HG02588 (cell line): ENCODE measurements at regions not wholly inside any gene's neighbourhood (a gene's known extent, or its start where the extent isn't known, plus 50 kb on each side); places are given as distances from the start of the nearest gene placed in this dataset.
A peak's percentile ranks its signal among the peaks of the same experiment; 100 is the strongest.

Source experiments
- ATAC-seq: cut with Tn5 transposase; IDR thresholded peaks from one replicate; pipeline ENCODE4 v1.9.1; 2021; ENCODE audit warnings: mild to moderate bottlenecking, moderate library complexity; ENCODE audit not compliant: unreplicated experiment

- ATAC-seq = no peak
These were observed 175.3 kb downstream of the ABHD5 start for GRCh38 chr3:43865887-43866528.

GRCh38 chr3:43866529-43867353 is 176.0 kb downstream of the ABHD5 start:
- no peak for ATAC-seq

- ATAC-seq = no peak
These were observed 176.8 kb downstream of the ABHD5 start for GRCh38 chr3:43867436-43868072.

GRCh38 chr3:43869491-43869890 is 178.8 kb downstream of the ABHD5 start:
- ATAC-seq = no peak

- no peak for ATAC-seq
These were observed 179.4 kb downstream of the ABHD5 start for GRCh38 chr3:43870120-43870519.

GRCh38 chr3:43870844-43871626 is 180.3 kb downstream of the ABHD5 start:
- no peak for ATAC-seq

GRCh38 chr3:43871627-43872245 is 181.0 kb downstream of the ABHD5 start:
- no peak for ATAC-seq

- ATAC-seq = no peak
These were observed 181.6 kb downstream of the ABHD5 start for GRCh38 chr3:43872301-43872700.

GRCh38 chr3:43872901-43873300 is 182.2 kb downstream of the ABHD5 start:
- ATAC-seq = no peak

- no peak for ATAC-seq
These were observed 183.0 kb downstream of the ABHD5 start for GRCh38 chr3:43873723-43874122.

- ATAC-seq = no peak
These were observed 183.6 kb downstream of the ABHD5 start for GRCh38 chr3:43874290-43874689.

GRCh38 chr3:43874731-43875130 is 184.0 kb downstream of the ABHD5 start:
- ATAC-seq = no peak

GRCh38 chr3:43876648-43877047 is 185.9 kb downstream of the ABHD5 start:
- no peak for ATAC-seq

- ATAC-seq = no peak
These were observed 188.4 kb downstream of the ABHD5 start for GRCh38 chr3:43879166-43879565.

GRCh38 chr3:43882976-43883680 is 192.4 kb downstream of the ABHD5 start:
- no peak for ATAC-seq

GRCh38 chr3:43883729-43884396 is 193.1 kb downstream of the ABHD5 start:
- ATAC-seq = no peak

- no peak for ATAC-seq
These were observed 193.8 kb downstream of the ABHD5 start for GRCh38 chr3:43884581-43884980.

GRCh38 chr3:43885908-43886618 is 195.3 kb downstream of the ABHD5 start:
- ATAC-seq = no peak

- ATAC-seq = peak; percentile 26
These were observed 201.3 kb downstream of the ABHD5 start for GRCh38 chr3:43892061-43892460.
